Heart right ventricle (tissue), 16 donors: ENCODE measurements at regions not wholly inside any gene's neighbourhood (a gene's known extent, or its start where the extent isn't known, plus 50 kb on each side); places are given as distances from the start of the nearest gene placed in this dataset.

Experiments
- ATAC-seq, 8 donors: fragments of 200-7000 bp; cut with Tn5 transposase; one replicate each; pipeline ENCODE4 v1.9.1; 2020; ENCODE audit warnings: mild to moderate bottlenecking in 8 of 8, moderate library complexity in 8 of 8, moderate number of reproducible peaks in 1 of 8
- DNase-seq, 2 donors: peaks; one replicate each; pipeline ENCODE4 v3.0.0-alpha.2; 2020
- H3K27ac ChIP-seq, 10 donors: fragments of 200-600 bp; sonication (generic) in 2 of 10; one replicate each; pipeline versions ENCODE4 v1.5.0 to v1.8.0; 2020 to 2022; ENCODE audit warnings: mild to moderate bottlenecking in 3 of 10
- H3K27me3 ChIP-seq, 7 donors: fragments of 200-600 bp; one replicate each; pipeline ENCODE4 v1.8.0; 2021 to 2022; ENCODE audit warnings: mild to moderate bottlenecking in 2 of 7
- H3K36me3 ChIP-seq, 9 donors: fragments of 200-600 bp; sonication (generic) in 1 of 9; one replicate each; pipeline versions ENCODE4 v1.5.0 to v1.8.0; 2020 to 2022; ENCODE audit warnings: mild to moderate bottlenecking in 2 of 9
- H3K4me1 ChIP-seq, 9 donors: fragments of 200-600 bp; sonication (generic) in 1 of 9; one replicate each; pipeline versions ENCODE4 v1.5.0 to v1.8.0; 2020 to 2022; ENCODE audit warnings: mild to moderate bottlenecking in 4 of 9
- H3K4me3 ChIP-seq, 10 donors: fragments of 200-600 bp; sonication (generic) in 2 of 10; one replicate each; pipeline versions ENCODE4 v1.5.0 to v1.8.0; 2020 to 2022; ENCODE audit warnings: mild to moderate bottlenecking in 7 of 10, moderate library complexity in 2 of 10
- H3K9me3 ChIP-seq, 11 donors: fragments of 200-600 bp in 10 of 11; sonication (generic) in 2 of 11; one replicate each; pipeline versions ENCODE4 v1.5.0 to v1.8.0; 2013 to 2022; ENCODE audit warnings: mild to moderate bottlenecking in 2 of 11, control low read depth in 1 of 11, moderate library complexity in 1 of 11
- WGBS, 2 donors: extraction: QIAGEN DNeasy Blood & Tissue Kit; methylation state at CpG; one replicate each; pipeline ENCODE4 v1.1.7; 2013; ENCODE audit warnings: inconsistent platforms in 1 of 2; 5-methylcytosine and 5-hydroxymethylcytosine counted together
- intact Hi-C, 10 donors: fragments of 100-400 bp; cut with DNase I; formaldehyde crosslinking; loops; one replicate each; pipeline versions ENCODE4 v1.11.1 to v1.14.2; 2022
- TF ChIP-seq, protein P1 (sequence below), 9 donors: fragments of 200-600 bp; sonication (generic) in 2 of 9; IDR thresholded peaks; one replicate each; pipeline versions ENCODE4 v1.5.0 to v1.8.0; 2021 to 2022; ENCODE audit warnings: antibody characterized with exemption in 9 of 9, mild to moderate bottlenecking in 5 of 9, moderate library complexity in 1 of 9
- donor health status: Arrhythmogenic right ventricular cardiomyopathy.
- donor health status: ischemic (EF 13 %, LVEDD 7.1; RV severe dilation, severe dysfunction).
- donor health status: healthy with polysubstance abuse.
- donor health status: DM: no; HTN: yes; CAD: no.
- donor health status: DM: no; HTN: no; CAD: no.
- donor health status: ischemic (EF 25% LVEDD 6.9; RV normal size, moderate dysfunction).
- donor health status: ischemic (EF 25% LVEDD 5.7; RV mildly dilated, moderate dysfunction).
- donor health status: healthy.
- donor health status: DM: yes; HTN: yes; CAD: no.
- donor health status: Ischemic cardiomyopathy.
- donor health status: ischemic (EF 35%, LVEDD 5.7; RV mildly dilated, moderate dysfunction).
- donor health status: nonischemic (EF 11% LVEDD 7.7; RV severe dilation, severe dysfunction).
- donor health status: DM: yes; HTN: yes; CAD: no.
- donor health status: PGD.
- donor health status: ischemic (EF 29% LVEDD 5.4; RV normal size, mild dysfunction).
- donor health status: nonischemic (EF 23%, LVEDD 6.1; RV moderate dilation, normal function).

GRCh38 chr5:100273846-100274580 is 261.2 kb upstream of the FAM174A start:
- no peak for ATAC-seq
- intact Hi-C loops, result no loop called here
- 76 to 82% methylated on average over 2 of the region's 2 CpGs for WGBS, 2 donors
- Histone ChIP-seq H3K9me3 (no peaks in the 10 kb centered on the region), H3K27me3 (no peaks in the 10 kb centered on the region), H3K36me3 (no peaks in the 10 kb centered on the region), H3K4me1 (peaks cover 0 to 7% (median 0%) of the 10 kb centered on the region in 9 donors), H3K27ac (no peak overlapping the region), H3K4me3 (no peak overlapping the region)
- DNase-seq, result no peak
- TF ChIP-seq, protein P1, sequence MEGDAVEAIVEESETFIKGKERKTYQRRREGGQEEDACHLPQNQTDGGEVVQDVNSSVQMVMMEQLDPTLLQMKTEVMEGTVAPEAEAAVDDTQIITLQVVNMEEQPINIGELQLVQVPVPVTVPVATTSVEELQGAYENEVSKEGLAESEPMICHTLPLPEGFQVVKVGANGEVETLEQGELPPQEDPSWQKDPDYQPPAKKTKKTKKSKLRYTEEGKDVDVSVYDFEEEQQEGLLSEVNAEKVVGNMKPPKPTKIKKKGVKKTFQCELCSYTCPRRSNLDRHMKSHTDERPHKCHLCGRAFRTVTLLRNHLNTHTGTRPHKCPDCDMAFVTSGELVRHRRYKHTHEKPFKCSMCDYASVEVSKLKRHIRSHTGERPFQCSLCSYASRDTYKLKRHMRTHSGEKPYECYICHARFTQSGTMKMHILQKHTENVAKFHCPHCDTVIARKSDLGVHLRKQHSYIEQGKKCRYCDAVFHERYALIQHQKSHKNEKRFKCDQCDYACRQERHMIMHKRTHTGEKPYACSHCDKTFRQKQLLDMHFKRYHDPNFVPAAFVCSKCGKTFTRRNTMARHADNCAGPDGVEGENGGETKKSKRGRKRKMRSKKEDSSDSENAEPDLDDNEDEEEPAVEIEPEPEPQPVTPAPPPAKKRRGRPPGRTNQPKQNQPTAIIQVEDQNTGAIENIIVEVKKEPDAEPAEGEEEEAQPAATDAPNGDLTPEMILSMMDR (IDR thresholded peaks at IDR 0.05), result no peak

DNA sequence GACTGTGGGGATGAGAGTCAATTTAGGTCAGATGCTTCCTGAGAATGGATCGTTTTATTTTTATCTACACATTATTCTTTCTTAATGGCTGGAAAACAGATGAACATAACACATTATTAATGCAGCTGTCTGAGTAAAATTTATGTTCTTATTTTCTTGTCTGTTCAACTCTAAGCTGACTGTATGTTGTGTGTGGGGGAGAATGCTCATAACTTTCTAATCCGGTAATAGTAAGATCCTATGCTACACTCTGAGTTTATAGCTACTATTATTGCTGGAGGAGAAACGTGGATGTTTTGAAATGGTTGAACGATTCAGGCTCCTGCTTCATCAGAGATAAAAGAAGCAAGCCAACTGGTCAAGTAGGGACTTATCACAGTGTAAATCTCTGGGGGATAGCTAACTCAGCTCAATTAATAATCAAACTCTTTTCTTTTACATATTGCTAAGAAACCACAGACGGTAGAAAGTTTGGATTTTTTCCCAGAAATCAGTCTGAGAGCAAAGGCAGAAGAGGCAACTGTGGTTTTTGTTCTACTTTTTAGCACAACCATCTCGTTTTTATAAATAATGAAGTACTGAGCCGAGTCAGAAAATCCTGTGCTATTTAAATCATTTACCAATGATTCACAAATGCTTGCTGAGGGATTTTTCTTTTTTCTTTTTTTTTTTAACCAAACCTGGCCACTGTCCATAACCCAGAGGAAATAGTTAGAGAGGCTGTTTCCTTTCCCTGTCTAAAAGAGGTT is 265.0 kb upstream of the FAM174A start:
- H3K36me3 ChIP-seq, result no peaks in the 10 kb centered on the region
- no peaks in the 10 kb centered on the region for H3K27me3 ChIP-seq
- no peak overlapping the region for H3K4me3 ChIP-seq
- H3K27ac ChIP-seq, result no peak overlapping the region
- DNase-seq (no peak), ATAC-seq (no peak)
- H3K9me3 ChIP-seq, result no peaks in the 10 kb centered on the region
- TF ChIP-seq, protein P1 (IDR thresholded peaks at IDR 0.05), result no peak
- intact Hi-C loops, result no loop called here
- 24 to 34% methylated on average over 7 of the region's 7 CpGs for WGBS, 2 donors
- H3K4me1 ChIP-seq, result peaks cover 0 to 7% (median 0%) of the 10 kb centered on the region in 9 donors

- Histone ChIP-seq H3K4me3 (no peak overlapping the region), H3K9me3 (no peaks in the 10 kb centered on the region), H3K36me3 (no peaks in the 10 kb centered on the region), H3K4me1 (no peaks in the 10 kb centered on the region), H3K27me3 (no peaks in the 10 kb centered on the region), H3K27ac (no peak overlapping the region)
- TF ChIP-seq, protein P1 (IDR thresholded peaks at IDR 0.05), result no peak
- DNase-seq (no peak), ATAC-seq (no peak)
- WGBS, 2 donors, result 85% methylated on average over 2 of the region's 2 CpGs
- intact Hi-C loops, result no loop called here
Measured at GRCh38 chr5:100260968-100261367, 274.2 kb upstream of the FAM174A start.

DNA sequence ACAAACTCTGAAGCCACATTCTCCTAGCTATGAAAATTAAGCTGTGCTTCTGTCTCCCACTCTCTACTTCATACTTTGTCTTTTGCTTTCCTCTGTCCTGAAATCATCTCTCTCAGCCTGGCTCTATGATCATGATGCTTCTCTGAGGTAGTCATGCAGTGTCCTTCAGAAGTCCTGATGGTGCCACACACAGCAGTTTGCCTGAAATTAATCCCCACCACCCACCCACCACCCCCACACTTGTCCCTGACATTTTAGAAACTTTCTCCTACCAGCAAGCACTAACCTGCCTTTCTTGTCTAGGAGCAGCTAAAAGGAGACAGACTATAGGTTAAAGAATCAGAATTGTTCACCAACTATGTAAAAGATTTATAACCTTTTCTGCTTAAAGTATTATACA is 282.2 kb upstream of the FAM174A start:
- Histone ChIP-seq H3K4me3 (no peak overlapping the region), H3K27ac (no peak overlapping the region), H3K9me3 (no peaks in the 10 kb centered on the region), H3K4me1 (no peaks in the 10 kb centered on the region), H3K36me3 (no peaks in the 10 kb centered on the region), H3K27me3 (no peaks in the 10 kb centered on the region)
- DNase-seq (no peak), ATAC-seq (no peak)
- intact Hi-C loops, result no loop called here
- TF ChIP-seq, protein P1 (IDR thresholded peaks at IDR 0.05), result no peak
